ENCODE measurements at regions not wholly inside any gene's neighbourhood (a gene's known extent, or its start where the extent isn't known, plus 50 kb on each side); places are given as distances from the start of the nearest gene placed in this dataset.
"Not testable (repeated sequence)": the region's sequence is repeated elsewhere in the genome, so short reads cannot be mapped to it uniquely, and the experiment has no call there.

DNA sequence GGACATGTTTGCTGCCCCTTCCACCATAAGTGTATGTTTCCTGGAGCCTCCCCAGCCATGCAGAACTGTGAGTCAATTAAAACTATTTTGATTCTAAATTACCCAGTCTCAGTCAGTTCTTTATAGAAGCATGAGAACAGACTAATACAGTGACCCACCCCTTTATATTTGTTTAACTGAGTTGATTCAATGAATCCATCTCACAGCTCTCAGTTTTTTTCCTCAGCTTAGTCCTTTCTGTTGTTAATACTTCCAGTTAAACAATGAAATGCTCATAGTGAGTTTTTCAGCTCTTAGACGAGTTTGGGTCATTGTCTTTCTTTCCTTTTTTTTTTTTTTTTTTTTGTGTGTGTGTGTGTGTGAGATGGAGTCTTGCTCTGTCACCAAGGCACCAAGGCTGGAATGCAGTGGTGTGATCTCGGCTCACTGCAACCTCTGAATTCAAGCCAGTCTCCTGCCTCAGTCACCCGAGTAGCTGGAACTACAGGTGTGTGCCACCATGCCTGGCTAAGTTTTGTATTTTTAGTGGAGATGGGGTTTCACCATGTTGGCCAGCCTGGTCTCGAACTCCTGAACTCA is 627.4 kb downstream of the SPATA31A7 start:
- not testable (repeated sequence) for TF ChIP-seq POLR2A (IDR thresholded peaks at IDR 0.05)
- TF ChIP-seq, protein P1, sequence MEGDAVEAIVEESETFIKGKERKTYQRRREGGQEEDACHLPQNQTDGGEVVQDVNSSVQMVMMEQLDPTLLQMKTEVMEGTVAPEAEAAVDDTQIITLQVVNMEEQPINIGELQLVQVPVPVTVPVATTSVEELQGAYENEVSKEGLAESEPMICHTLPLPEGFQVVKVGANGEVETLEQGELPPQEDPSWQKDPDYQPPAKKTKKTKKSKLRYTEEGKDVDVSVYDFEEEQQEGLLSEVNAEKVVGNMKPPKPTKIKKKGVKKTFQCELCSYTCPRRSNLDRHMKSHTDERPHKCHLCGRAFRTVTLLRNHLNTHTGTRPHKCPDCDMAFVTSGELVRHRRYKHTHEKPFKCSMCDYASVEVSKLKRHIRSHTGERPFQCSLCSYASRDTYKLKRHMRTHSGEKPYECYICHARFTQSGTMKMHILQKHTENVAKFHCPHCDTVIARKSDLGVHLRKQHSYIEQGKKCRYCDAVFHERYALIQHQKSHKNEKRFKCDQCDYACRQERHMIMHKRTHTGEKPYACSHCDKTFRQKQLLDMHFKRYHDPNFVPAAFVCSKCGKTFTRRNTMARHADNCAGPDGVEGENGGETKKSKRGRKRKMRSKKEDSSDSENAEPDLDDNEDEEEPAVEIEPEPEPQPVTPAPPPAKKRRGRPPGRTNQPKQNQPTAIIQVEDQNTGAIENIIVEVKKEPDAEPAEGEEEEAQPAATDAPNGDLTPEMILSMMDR (IDR thresholded peaks at IDR 0.05 in 4 of 5, conservative IDR thresholded peaks at IDR 0.05 in 1 of 5), result not testable (repeated sequence)
